NCI-H1092 treated with DMSO at 0.1 percent for 48 hours (cell line): ENCODE measurements at regions not wholly inside any gene's neighbourhood (a gene's known extent, or its start where the extent isn't known, plus 50 kb on each side); places are given as distances from the start of the nearest gene placed in this dataset.

Source experiments
- DNase-seq: peaks from one replicate; lab custom pipeline; 2025; lab: John Stamatoyannopoulos, UW

DNA sequence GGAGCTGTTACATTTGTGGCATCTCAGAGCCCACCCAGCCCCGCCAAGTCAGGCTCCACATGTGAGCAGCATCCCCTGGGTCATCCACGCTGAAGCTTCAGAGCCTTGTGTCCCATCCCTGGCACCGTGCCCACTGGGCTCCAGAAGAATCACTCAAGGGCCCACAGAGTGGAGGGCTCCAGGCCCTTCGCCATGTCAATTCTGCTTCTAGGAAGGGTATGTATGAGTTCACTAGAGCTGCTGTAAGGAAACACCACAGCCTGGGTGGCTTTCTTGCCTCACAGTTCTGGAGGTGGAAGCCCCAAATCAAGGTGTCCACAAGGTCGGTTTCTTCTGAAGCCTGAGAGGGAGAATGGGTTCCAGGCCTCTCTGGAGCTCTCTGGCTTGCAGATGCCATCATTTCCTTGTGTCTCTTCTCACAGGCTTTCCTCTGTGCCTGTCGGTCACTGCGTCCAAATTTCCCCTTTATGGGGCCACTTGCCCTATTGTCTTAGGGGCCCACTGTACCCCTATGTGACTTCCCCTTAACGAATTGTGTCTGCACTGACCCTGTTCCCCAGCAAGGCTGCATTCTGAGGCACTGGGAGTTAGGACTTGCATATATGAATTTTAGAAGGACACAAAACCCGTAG, 1476.0 kb downstream of the TBC1D22A start:
- no peak for DNase-seq

DNA sequence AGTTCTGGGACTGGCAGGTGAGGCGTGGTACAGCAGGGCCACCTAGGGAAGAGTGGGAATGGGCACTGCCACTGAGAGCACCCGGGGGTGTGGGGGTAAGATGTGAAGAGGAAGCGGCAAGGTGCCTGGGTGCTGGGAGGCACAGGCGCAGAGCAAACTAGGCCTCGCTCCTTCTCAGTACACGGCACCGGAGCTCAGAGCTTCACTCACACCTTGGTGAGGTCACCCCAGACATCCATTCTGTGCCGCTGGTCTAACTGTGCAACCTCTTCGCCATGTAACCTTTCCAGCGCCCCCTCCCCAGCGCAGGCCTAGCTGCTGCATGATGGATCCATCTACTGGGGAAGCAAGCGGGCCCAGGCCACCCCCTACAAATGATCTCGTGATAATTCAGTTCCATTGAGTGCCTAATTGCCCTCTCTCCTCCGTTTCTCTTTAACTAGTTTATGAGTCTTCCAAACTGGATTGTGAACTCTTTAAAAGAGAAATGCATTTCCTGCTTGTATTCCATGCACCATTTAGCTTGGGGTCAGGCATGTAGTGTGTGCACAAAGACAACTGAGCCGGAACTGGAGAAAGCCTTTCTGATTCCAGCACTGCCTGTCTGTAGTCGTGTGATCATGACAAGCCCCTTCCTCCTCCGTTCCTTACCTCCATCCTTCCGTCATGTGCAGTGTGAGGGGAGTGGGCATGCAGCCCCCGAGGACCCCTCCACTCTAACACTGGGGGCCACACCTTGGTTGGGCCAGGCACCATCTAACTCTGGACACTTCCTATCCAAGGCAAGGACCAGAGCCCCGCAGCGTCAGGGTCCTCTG, 1475.2 kb downstream of the TBC1D22A start:
- DNase-seq, result no peak

DNA sequence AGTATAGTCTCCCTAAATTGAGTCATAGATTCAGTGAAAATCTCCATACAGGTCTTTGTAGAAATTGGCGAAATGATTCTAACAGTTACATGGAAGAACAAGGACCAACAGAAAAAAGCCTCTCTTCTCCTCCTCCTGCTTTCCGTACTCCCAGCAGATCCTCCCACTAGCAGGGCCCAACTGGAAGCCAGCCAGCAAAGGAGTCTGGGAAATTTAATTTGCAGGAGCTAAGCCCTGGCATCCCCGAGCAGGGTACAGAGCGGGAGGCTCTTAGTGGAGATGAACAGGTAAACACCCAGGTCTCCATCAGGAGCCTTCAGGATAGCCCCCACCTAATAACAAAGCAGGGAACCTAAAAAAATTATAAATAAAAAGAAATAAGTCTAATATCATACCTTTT, 1473.8 kb downstream of the TBC1D22A start:
- DNase-seq, result no peak

DNA sequence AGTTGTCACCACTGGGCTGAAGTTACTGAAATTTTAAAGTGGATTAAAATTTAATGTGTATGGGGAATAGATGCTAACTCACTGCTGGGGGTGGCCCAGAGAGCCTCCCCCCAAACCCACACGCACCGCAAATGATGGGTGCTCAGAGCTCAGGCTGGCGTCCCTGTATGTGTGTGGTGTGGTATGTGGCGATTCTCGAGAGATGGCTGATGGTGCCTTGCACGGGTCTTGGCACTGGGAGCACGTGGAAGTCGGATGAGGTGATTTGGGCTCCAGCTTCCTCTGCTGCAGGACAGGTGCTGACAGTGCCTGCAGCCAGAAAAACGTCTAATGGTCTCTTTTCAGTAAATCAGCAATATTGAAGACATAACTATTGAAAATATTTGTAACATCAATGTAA, 1473.3 kb downstream of the TBC1D22A start:
- DNase-seq, result no peak

DNA sequence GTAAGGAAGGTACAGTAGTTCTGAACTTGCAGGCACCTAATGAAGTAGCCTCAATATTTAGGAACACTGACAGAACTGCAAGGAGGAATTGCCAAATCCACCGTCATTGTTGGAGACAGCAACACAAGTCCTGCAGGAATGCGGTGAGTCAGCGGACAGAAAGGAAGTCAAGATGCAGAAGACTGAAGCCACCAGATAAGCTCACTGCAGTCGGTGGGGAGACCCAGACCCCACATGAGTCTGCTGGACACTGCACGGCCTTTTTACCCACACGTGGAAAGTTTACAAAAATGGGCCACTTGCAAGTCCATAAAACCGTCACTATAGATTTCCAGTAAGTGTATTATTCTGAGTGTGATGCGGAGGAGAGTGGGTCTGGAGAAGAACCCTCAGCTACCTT, 1471.6 kb downstream of the TBC1D22A start:
- no peak for DNase-seq

DNA sequence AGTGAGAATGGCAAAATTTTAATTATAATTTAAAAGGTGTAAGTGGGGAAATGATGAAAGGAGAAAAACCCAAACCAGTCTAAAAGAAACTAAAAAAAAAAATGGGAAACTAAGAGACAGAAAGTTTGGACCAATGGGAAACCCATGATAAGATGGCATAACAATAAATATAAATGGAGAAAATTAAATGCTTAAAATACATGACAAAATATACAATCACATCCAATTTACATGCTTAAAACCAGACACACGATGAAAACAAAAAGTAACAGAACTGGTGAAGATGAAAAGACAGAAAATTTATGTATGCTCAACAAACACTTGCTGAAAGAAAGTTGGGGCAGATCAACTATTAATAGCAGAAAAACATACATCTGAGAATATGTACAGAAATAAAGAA, 1471.1 kb downstream of the TBC1D22A start:
- no peak for DNase-seq

DNA sequence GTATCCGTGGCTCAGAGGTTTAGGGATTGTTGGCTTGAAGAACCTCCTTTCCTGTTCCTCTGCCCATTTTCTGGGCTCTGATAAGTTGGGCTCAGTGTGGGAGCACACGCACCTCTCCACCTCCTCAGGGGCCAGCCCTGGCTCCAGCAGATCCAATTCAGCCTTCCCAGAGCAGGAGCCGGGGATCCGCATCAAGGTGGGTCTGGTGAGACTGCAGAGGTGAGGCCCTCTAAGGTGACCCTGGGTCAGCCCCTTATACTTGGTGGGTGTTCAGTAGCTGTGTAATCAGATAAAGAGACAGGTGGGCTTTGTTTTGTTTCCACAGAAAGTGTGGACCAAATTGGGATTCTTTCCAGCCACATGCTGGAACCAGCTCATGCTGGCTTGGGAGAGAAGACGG, 1466.0 kb downstream of the TBC1D22A start:
- no peak for DNase-seq

DNA sequence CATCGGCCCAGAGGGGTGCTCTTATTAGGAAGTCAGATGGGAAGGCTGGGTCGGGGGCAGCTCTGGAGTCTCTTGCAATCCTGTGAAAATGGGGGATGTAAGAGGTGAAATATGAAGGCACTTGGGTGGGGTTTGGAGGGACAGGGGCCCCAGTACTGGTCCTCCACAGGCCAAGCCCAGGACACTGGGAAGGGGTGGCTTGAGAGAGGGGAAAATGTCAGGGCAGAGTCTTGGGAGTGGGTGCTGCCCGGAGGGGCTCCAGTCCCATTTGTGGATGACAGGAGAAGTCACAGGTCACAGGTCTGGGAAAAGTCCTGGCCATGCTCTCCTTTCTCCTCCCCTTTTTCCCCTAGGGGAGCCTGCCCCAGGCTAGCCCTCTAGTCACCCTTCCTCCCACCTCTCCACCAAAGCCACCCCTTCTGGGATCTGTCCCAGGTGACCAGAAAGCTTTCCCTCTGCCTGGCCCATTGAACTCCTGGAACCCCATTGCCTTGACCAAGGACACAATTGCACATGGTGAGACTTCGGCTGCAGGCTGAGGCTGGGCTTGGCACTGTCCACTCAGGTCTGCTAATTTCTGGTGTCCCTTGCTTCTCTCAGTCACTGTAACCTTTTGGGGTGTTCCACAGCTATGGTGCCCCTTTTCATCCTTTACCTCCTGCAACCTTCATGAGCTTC, 1465.0 kb downstream of the TBC1D22A start:
- DNase-seq, result no peak

DNA sequence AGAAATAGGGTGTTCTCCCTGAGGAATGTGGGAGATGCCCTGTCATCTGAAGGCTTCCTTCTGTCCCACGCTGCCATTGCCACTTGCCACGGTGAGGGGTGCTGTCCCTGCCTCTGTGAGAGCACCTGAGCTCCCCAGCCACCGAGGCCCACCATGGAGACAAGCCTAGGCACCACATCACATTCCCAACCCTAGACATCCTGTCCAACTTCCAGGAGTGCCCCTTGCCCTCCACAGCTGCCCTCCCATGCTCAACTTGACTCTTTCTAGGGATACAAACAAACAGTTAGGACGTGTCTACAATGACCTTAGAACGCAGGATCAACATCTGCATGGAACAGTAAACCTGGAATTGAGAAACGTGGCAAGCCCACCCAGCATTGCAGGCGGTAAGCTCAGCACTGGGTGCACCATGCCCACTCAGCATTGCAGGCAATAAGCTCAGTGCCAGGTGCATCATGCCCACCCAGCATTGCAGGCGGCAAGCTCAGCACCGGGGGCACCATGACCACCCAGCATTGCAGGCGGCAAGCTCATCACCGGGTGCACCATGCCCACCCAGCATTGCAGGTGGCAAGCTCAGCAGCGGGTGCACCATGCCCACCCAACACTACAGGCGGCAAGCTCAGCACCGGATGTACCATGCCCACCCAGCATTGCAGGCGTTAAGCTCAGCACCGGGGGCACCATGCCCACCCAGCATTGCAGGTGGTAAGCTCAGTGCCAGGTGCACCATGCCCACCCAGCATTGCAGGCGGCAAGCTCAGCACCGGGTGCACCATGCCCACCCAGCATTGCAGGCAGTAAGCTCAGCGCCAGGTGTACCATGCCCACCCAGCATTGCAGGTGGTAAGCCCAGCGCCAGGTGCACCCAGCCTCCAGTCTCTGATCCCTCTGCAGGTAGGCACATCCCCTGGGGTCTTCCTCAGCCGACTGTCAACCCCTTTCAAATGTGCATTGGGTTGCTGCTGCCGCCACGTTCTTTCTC, 1463.9 kb downstream of the TBC1D22A start:
- DNase-seq, result no peak

DNA sequence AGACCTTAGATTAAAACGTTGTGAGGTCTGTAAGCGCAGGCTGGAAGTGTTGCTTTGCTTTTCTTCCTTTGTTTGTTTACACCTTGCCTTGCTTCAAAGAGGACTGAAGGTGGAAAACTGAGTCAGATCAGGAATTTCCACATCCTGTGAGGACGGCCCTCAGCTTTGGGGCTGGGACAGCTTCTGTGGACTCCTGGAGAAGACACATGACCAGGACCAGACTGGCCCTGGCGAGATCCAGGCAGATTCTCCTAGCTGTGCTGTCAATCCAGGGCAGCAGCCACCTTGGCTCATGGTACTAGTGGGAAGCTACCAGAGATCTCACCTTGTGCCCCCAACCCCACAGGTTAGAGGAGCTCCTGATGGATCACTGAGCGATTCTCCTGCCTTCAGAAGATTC, 1461.9 kb downstream of the TBC1D22A start:
- DNase-seq, result no peak

DNA sequence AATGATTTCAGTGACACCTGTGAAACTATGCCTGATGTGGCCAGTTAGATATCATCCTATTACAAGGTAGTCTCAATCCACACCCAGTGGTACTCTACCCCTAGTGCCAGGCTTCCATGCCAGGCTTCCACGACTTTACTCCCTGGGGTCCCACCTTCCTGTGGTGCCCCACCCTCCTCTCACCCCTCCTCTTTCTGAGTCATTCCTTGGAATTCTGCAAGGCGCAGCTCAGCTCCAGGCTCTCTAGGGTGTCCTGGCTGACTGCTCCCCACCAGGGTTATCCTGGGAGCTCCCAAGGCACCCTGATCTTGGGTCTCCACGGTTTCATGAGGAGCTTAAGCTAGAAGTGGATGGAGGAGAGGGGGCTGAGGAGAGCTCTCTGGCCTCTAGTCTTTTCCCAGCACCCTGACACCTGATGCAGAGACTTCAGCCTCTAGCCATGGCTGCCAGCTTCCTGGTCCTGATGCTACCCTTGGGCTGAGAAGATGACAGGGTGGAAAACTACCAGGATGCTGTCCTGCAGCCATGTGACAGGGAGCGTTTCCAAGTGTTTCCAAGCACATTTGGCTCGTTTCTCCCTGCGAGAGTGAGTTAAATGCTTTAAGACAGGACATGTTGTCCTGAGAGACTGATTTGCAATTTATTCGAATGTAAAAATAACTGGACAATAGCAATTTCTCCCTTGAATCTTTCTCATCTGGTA, 1461.2 kb downstream of the TBC1D22A start:
- no peak for DNase-seq

DNA sequence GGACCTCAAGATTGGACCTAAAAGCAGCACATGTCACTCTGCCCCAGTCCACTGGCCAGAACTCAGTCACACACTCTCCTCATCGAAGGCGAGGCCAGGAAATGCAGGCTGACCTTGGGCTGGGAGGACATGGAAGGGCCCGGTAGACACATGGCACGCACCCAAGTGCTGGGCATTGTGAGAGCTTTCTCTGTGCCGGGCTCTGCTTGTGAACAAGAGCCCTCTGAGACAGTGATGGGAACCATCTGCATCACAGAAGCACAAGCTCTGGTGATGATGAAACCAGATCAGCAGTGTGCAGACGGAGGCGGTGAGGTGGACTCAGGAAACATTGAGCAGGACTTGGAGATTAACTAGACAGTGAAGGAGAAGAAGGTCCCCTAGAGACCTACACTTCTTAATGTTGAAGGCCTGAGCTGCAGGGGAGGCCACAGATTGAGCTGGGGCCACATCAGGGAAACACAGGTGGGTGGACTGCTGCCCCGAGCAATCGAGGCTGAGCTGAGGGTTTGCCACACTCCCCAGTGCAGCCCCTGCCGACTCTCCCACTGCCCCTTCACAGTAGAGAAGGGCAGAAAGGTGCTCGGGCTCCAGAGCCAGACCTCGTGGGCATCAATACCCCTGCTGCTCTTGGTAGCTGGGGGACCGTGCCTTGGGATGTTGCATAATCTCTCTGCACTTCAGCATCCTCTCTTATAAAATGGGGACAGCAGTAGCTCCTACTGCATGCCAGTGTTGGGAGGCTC, 1460.5 kb downstream of the TBC1D22A start:
- DNase-seq, result no peak

DNA sequence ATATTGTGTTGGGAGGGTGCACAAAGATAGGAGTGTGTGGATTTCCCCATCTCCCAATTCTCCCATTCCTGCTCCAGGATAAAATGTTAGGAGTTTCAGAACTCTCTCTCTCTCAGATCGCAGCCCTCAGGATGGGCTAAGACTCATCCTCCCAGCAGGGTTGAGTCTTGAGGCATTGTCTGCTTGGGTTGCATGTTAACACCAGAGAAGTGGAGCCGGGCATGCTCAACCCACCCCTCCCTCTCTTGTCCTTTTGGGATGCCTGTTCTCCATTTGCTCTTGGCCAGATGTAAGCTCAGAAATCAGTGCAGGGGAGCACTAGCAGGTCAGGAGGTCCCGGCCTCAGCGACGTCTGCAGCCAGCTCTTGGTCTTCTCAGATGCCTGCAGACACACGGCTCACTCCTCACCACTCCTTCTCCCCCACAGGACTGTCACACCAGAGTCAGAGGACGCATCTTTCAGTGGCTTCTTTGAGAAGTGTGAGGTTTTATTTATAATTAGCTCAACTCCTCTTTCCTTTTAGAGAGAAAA, 1456.5 kb downstream of the TBC1D22A start:
- DNase-seq, result no peak

DNA sequence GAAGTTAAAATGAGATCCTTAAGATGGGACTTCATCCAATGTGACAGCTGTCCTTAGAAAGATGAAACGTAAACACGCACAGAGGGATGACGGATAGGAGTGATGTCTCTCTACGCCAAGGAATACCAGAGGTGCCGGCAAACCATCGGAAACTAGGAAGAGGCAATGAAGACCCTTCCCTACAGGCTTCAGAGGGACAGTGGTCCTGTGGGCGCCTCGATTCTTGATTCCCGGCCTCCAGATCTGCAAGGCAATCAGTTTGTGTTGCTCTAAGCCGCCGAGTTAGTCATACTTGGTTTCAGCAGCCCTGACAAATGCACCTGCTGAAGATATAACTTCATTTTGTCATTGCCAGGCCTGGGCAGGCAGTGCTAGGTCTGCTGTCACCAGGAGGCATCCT, 1455.1 kb downstream of the TBC1D22A start:
- no peak for DNase-seq

DNA sequence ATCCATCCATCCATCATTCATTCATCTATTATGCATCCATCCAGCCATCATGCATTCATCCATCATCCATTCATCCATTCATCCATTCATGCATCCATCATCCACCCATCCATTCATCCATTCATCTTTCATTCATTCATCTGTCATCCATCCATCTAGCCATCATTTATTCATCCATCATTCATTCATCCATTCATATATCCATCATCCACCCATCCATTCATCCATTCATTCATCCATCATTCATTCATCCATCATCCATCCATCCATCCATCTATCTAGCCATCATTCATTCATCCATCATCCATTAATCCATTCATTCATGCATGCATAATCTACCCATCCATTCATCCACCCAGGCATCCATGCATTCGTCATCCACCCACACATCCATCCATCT, 1450.3 kb downstream of the TBC1D22A start:
- DNase-seq, result no peak

DNA sequence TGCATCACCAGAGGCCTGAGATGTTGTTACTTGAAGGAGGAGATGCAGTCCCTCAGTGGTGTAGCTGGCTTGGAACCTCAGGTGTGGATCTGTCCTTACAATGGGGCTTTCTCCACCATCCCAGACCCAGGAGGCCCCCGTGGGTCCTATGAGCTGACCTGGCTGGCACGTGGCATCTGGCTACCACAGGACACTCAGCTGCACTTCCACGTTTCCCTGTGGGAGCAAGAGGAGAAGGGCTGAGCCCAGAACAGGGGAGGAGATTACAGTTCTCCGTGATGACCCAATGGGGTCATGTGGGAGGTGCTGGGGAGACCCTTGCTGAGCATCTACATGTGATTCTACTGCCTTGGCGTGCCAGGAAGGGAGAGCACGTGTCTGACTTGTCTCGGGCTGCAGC, 1448.4 kb downstream of the TBC1D22A start:
- no peak for DNase-seq

DNA sequence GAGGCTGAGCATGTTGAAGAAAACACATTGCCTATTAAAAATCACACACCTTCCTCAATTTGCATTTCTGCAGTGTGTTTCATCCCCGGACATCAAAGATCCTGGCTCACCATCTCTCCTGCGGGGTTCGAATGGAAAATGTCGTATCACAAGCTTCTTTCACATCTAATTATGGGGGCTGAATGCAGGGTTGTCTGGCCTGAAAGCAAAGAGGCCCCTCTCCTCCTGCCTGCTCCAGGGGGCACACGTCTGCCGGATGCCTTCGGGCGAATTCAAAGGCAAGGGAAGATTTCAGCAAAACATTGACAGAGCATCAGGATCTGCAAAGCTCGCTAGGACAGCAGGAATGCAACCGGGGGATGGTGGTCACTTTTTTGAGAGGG, 1447.7 kb downstream of the TBC1D22A start:
- DNase-seq, result no peak

DNA sequence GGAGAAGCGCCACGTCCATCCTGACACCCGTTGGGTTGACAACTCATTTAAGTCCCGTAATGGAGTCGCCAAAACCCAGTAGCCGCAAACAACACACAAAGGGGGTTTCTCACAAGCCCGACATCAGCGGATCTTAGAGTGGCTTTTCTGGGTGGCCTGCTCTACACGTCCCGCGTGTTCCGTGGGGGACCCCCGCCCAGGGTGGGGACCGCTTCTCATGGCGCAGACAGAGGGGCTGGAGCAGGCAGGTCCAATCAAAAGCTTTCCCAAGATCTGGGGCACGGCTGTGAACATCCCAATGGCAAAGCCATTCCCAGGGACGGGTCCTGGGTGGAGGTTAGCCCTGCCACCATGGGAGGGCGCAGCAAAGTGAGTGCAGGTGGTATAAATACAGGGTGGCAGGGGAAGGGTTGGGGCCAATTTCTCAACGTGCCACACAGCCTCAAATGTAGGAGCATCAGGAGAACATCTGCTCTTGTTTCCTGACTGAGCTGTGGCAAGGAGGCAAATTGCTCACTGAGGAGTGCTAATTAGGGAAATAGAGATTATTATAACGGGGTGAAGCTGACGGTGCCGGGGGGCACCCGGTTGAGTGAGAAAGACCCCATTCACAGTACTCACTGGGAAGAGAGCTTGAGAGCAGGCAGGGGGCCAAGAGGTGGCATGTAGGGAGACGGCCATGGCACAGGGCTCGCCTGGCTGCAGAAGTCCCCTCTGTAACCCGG, 1447.2 kb downstream of the TBC1D22A start:
- no peak for DNase-seq

DNA sequence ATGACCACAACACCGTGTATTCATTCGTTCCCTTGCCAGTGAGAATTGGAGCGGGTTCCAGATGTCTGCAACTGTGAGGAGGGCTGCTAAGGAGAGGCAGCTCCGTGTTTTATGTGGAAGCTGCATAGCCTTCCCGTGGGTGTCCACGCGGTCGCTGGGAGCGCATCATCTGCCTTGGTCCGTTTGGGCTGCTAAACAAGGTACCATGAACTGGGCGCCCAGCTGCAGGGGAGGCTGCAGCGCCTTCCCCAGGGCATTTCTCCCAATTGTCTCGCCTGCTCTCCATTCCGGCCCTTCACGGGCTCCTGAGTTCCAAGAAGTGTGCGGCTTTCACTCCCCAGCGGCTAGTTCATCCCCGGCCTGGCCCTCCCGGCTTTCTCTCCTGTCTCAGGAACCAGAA, 1446.4 kb downstream of the TBC1D22A start:
- DNase-seq, result no peak
